Immature natural killer cell (primary cell): ENCODE measurements at regions not wholly inside any gene's neighbourhood (a gene's known extent, or its start where the extent isn't known, plus 50 kb on each side); places are given as distances from the start of the nearest gene placed in this dataset.

Experiments used
- DNase-seq, 3 donors: peaks; one replicate each; pipeline ENCODE4 v3.0.0; 2022; ENCODE audit warnings: mixed read lengths in 1 of 3
- H3K27ac Mint-ChIP-seq, 6 donors: one replicate each; pipeline ENCODE4 v1.8.0; 2020; ENCODE audit warnings: mixed read lengths in 6 of 6, mild to moderate bottlenecking in 5 of 6, inconsistent platforms in 4 of 6, moderate library complexity in 3 of 6
- H3K27me3 Mint-ChIP-seq, 3 donors: one replicate each; pipeline ENCODE4 v1.8.0; 2020 to 2021; ENCODE audit warnings: low read depth in 3 of 3, mild to moderate bottlenecking in 3 of 3, mixed read lengths in 3 of 3, moderate library complexity in 3 of 3, inconsistent platforms in 1 of 3
- H3K36me3 Mint-ChIP-seq, 3 donors: one replicate each; pipeline ENCODE4 v1.8.0; 2020; ENCODE audit warnings: mixed read lengths in 3 of 3, inconsistent platforms in 2 of 3, mild to moderate bottlenecking in 2 of 3
- H3K4me1 Mint-ChIP-seq, 2 donors: one replicate each; pipeline ENCODE4 v1.8.0; 2020; ENCODE audit warnings: inconsistent platforms in 2 of 2, mild to moderate bottlenecking in 2 of 2, mixed read lengths in 2 of 2, moderate library complexity in 1 of 2
- H3K4me3 Mint-ChIP-seq, 5 donors: one replicate each; pipeline ENCODE4 v1.8.0; 2020; ENCODE audit warnings: mild to moderate bottlenecking in 5 of 5, mixed read lengths in 5 of 5, inconsistent platforms in 3 of 5, moderate library complexity in 3 of 5
- H3K9me3 Mint-ChIP-seq, 6 donors: one replicate each; pipeline ENCODE4 v1.8.0; 2020; ENCODE audit warnings: mild to moderate bottlenecking in 6 of 6, mixed read lengths in 6 of 6, inconsistent platforms in 4 of 6, moderate library complexity in 3 of 6

DNA sequence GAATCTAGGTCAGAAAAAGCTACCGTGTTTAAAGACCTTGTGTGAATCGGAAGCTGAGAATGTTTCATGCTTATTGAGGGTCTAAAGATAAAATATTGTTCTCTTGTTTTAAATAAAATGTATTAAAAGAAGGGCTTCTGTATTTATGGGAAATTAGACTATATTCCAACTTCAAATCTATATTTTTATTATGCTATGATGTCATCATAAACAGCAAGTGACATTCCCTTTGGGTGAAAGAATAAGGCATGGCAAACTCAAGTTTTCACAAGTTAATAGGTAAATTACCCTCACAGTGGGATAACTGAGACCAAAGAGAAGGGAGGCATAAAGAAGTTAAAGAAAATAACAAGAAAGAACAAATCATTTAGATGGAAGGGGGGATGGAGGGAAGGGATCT lies 333.8 kb upstream of the NR5A2 start:
- no peak for DNase-seq
- no peaks in the 10 kb centered on the region for H3K36me3 Mint-ChIP-seq
- H3K27me3 Mint-ChIP-seq: peaks cover 0 to 5% (median 2%) of the 10 kb centered on the region in 3 donors
- peaks cover 0 to 3% of the 10 kb centered on the region in 2 donors for H3K4me1 Mint-ChIP-seq
- H3K4me3 Mint-ChIP-seq: no peak overlapping the region
- no peaks in the 10 kb centered on the region for H3K9me3 Mint-ChIP-seq
- H3K27ac Mint-ChIP-seq: no peak overlapping the region

DNA sequence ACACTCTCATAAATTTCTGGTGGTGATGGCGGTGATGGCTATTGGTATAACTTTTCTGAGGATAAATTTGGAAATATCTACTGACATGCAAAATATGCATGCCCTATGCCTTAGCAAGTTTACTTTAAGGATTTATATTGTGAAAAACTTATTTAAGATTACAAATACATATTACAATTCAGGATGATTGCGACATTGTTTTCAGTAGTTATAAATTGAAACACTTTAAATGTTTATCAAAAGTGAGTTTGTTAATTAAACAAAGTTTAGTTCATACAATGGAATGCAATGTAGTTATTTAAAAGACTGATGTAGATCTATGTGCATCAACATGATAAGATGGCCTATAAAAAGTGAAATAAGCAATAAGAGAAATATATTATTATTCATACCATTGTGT lies 331.3 kb upstream of the NR5A2 start:
- Mint-ChIP-seq H3K9me3 (no peaks in the 10 kb centered on the region), H3K27ac (no peak overlapping the region), H3K4me3 (no peak overlapping the region)

DNA sequence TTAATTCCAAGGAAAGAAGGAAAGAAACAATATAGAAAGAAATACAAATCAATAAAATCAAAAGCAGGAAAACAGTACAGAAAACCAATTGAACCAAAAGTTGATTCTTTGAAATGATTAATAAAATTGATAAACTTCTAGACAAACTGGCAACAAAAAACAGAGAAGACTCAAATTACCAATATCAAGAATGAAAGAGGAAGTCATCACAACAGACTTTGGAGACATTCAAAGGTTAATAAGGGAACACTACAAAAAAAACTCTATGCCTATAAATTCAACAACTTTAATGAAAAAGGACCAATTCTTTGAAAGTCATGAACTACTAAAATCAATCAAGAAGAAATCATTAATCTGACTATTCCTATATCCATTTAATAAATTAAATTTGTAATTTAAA lies 329.3 kb upstream of the NR5A2 start:
- Mint-ChIP-seq H3K4me3 (no peak overlapping the region), H3K27ac (no peak overlapping the region), H3K36me3 (no peaks in the 10 kb centered on the region), H3K4me1 (no peaks in the 10 kb centered on the region), H3K9me3 (no peaks in the 10 kb centered on the region), H3K27me3 (peaks cover 0 to 12% (median 2%) of the 10 kb centered on the region in 3 donors)
- no peak for DNase-seq

More for the DNA sequence above, 331.3 kb upstream of the NR5A2 start:
- H3K27me3 Mint-ChIP-seq: peaks cover 0 to 12% (median 2%) of the 10 kb centered on the region in 3 donors
- H3K4me1 Mint-ChIP-seq: peaks cover 0 to 3% of the 10 kb centered on the region in 2 donors
- no peaks in the 10 kb centered on the region for H3K36me3 Mint-ChIP-seq
- no peak for DNase-seq

DNA sequence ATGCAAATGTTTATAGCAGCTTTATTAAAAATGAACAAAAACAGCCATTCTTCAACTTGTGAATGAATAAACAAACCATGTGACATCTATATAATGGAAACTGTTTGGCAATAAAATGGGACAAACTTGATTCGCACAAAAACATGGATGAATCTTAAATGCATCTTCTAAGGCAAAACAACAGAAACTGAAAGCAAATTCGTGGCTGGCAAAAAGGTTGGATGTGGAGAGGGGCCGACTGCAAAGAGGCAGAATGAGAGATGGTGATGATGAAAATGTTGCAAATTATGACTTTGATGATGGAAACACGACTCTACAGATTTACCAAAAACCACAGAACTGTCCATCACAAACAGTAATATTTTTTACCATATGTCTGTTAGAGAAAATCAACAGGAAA lies 327.0 kb upstream of the NR5A2 start:
- H3K27me3 Mint-ChIP-seq: peaks cover 0 to 16% (median 3%) of the 10 kb centered on the region in 3 donors
- DNase-seq: no peak
- no peak overlapping the region for H3K27ac Mint-ChIP-seq
- no peaks in the 10 kb centered on the region for H3K9me3 Mint-ChIP-seq
- H3K4me1 Mint-ChIP-seq: no peaks in the 10 kb centered on the region
- H3K36me3 Mint-ChIP-seq: no peaks in the 10 kb centered on the region
- H3K4me3 Mint-ChIP-seq: no peak overlapping the region

DNA sequence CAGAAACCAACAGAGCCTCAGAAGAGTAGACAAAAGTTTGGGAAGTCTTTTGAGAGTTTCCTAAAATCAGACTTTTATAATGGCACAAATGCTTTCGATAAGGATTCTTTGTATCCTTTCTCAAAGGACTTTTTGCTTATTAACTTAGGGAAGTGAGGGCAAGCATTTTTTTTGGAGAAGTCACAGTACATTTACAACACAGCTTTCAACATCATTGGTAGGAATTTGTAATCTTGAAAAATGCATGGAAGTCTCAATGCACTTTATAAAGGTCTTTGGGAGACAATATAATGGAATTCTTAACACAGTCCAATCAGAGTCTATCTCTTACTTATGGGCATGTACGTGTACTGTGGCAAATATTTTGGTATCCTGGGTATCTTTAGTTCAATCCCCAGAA lies 325.8 kb upstream of the NR5A2 start:
- no peaks in the 10 kb centered on the region for H3K36me3 Mint-ChIP-seq
- DNase-seq: no peak
- H3K27me3 Mint-ChIP-seq: peaks cover 0 to 23% (median 3%) of the 10 kb centered on the region in 3 donors
- H3K4me1 Mint-ChIP-seq: no peaks in the 10 kb centered on the region
- no peaks in the 10 kb centered on the region for H3K9me3 Mint-ChIP-seq
- H3K4me3 Mint-ChIP-seq: no peak overlapping the region
- H3K27ac Mint-ChIP-seq: no peak overlapping the region

DNA sequence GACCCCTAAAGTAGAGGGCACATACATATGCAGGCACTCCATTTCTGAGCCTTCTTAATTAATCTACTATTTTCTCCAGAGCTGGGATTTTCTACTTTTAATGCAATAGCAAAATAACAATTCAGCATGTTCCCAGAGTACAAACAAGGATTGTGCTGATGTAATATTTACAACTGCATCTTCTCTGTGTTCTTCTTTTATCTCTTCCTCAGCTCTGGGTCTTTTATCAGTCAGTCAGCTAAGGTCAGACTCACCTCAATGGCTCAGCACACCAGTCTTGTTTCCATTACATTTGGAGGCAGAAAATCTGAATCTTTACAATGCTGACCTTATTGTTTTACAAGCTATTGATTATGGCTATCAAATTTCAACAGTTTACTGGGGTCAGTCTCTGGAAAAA lies 323.3 kb upstream of the NR5A2 start:
- H3K36me3 Mint-ChIP-seq: no peaks in the 10 kb centered on the region
- H3K9me3 Mint-ChIP-seq: no peaks in the 10 kb centered on the region
- no peak overlapping the region for H3K4me3 Mint-ChIP-seq
- H3K27ac Mint-ChIP-seq: no peak overlapping the region
- DNase-seq: no peak
- H3K4me1 Mint-ChIP-seq: no peaks in the 10 kb centered on the region
- H3K27me3 Mint-ChIP-seq: peaks cover 0 to 14% (median 2%) of the 10 kb centered on the region in 3 donors

DNA sequence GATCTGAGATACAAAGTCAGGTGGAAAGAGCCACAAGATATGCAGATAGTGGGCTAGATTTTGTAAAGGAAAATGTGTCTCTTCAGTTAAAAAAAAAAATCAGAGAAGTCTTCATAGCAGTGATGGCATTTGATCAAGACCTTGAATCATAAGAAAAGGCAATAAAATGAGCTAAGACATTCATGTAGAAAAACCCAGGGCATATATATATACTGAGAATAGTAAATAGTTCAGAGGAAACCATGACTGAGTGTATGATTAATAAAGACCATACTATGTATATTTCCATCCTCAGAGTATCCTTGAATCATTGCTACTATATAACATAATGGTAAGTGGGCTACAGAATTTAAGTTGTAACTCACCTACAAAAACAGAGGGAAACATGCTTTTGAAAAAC lies 321.7 kb upstream of the NR5A2 start:
- no peak overlapping the region for H3K27ac Mint-ChIP-seq
- peaks cover 6 to 14% (median 9%) of the 10 kb centered on the region in 6 donors for H3K9me3 Mint-ChIP-seq
- no peaks in the 10 kb centered on the region for H3K36me3 Mint-ChIP-seq
- no peak overlapping the region for H3K4me3 Mint-ChIP-seq
- no peaks in the 10 kb centered on the region for H3K4me1 Mint-ChIP-seq
- no peak for DNase-seq
- peaks cover 2 to 13% (median 2%) of the 10 kb centered on the region in 3 donors for H3K27me3 Mint-ChIP-seq

DNA sequence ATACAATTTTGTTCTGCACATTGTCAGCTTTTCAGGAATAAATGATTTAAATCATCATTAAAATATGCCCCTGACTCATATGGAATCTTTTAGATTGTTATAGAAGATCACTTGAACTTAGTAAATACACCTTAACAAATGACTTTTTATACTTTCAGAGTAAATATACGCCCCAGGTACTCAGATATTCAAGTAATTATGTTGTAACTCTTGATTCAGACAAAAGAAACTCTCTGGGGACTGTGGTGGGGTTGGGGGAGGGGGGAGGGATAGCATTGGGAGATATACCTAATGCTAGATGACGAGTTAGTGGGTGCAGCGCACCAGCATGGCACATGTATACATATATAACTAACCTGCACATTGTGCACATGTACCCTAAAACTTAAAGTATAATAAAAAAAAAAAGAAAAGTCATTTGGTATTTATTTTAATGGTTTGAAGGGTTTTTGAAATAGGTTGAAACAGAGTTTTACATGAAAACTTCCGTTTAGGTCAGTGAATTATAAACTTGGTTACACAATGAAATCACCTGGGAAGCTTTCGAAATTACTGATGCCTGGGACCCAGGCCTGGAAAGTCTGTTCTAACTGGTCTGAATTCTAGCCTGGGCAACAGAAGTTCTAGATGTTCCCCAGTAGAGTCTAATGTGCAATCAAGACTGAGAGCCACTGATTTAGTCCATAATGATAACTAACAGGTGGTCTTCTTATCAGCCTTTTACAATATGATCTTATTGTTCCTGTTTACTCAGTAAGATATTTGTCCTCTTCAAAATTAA lies 320.5 kb upstream of the NR5A2 start:
- Mint-ChIP-seq H3K27ac (no peak overlapping the region), H3K36me3 (peaks cover 0 to 5% (median 0%) of the 10 kb centered on the region in 3 donors), H3K4me3 (no peak overlapping the region), H3K9me3 (peaks cover 13 to 26% (median 20%) of the 10 kb centered on the region in 6 donors), H3K27me3 (peaks cover 2 to 16% (median 2%) of the 10 kb centered on the region in 3 donors), H3K4me1 (no peaks in the 10 kb centered on the region)
- DNase-seq: no peak

DNA sequence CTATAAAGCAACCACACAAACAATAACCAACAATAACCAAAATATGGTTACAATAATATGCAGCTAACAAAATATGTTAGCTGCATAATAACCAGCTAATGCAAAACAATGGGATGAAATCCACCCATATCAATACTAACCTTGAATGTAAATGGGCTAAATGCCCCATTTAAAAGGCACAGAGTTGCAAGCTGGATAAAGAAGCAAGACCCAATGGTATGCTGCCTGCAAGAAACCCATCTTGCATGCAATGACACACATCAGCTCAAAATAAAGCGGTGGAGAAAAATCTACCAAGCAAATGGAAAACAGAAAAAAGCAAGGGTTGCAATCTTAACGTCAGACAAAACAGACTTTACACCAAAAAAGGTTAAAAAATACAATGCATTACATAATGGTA lies 316.5 kb upstream of the NR5A2 start:
- DNase-seq: no peak
- Mint-ChIP-seq H3K4me3 (no peak overlapping the region), H3K27ac (no peak overlapping the region), H3K36me3 (peaks cover 0 to 5% (median 0%) of the 10 kb centered on the region in 3 donors), H3K27me3 (peaks cover 0 to 11% (median 2%) of the 10 kb centered on the region in 3 donors), H3K4me1 (no peaks in the 10 kb centered on the region), H3K9me3 (peaks cover 13 to 28% (median 21%) of the 10 kb centered on the region in 6 donors)

DNA sequence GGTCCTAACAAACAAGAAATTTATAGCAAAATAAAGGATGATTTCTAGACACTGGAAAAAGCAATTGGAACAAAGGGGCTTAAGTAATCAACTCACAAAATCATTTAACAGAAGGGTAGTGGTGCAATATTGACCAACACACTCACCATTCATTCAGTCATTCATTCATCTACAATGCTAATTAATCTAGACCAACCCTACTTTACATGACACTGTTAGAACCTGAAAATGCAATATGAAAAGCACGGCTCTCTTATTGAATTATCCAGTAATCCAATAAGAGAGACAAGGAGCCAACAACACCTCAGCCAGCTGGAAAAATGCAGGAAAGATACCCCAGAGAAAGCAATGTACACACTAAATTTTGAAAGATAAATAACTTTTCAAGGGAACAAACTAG lies 310.8 kb upstream of the NR5A2 start:
- H3K9me3 Mint-ChIP-seq: peaks cover 2 to 6% (median 3%) of the 10 kb centered on the region in 6 donors
- no peak overlapping the region for H3K4me3 Mint-ChIP-seq
- no peaks in the 10 kb centered on the region for H3K4me1 Mint-ChIP-seq
- no peak for DNase-seq
- no peak overlapping the region for H3K27ac Mint-ChIP-seq
- H3K36me3 Mint-ChIP-seq: peaks cover 0 to 2% (median 0%) of the 10 kb centered on the region in 3 donors
- H3K27me3 Mint-ChIP-seq: peaks cover 0 to 3% (median 3%) of the 10 kb centered on the region in 3 donors

DNA sequence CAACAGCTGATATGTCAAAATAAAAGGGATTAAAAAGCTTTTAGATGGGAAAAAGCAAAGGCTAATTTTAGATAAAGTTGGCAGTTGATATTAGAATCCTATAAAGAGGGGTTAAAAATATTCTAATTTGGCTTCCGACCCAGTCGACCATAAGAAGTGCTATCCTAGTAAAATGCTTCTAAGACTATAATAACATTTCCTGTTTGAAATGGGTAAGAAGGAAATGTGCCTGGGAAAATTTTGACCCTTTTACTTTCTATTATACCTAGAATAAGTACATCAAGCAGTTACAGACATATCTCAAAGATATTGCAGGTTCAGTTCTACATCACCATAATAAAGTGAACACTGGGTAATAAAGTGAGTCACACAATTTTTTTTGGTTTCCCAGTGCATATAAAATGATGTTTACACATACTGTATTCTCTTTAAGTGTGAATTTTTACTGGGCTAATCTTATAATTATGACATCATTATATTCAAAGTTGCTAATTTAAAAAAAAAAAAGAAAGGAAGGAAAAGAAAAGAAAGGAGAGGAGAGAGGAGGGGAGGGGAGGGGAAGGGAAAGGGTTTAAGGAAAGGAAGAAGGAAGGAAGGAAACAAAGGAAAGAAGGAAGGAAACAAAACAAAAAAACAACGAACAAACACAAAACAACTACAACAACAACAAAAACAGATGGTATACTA lies 308.2 kb upstream of the NR5A2 start:
- H3K27me3 Mint-ChIP-seq: peaks cover 0 to 3% (median 3%) of the 10 kb centered on the region in 3 donors
- H3K36me3 Mint-ChIP-seq: no peaks in the 10 kb centered on the region
- DNase-seq: no peak
- no peak overlapping the region for H3K4me3 Mint-ChIP-seq
- no peak overlapping the region for H3K27ac Mint-ChIP-seq
- peaks cover 0 to 2% (median 0%) of the 10 kb centered on the region in 6 donors for H3K9me3 Mint-ChIP-seq
- H3K4me1 Mint-ChIP-seq: no peaks in the 10 kb centered on the region

DNA sequence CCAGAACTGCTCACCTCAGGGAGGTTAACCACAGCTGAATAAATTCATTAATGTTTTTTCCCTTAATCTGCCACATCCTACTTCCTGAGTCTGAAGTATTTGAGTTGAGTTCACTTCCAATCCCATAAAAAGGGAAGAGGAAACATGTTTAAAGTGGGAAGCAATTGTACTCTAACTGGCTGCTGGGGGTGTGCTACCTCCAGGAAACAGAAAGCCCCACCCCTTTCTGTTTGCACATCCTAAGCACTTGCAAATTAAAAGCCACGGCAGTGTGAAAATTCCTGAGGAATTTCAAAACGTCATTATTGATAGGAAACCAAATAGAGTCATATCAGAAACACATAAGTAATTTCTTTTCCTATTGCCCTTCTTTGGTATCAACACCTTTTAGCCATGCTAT lies 307.0 kb upstream of the NR5A2 start:
- Mint-ChIP-seq H3K4me1 (no peaks in the 10 kb centered on the region), H3K4me3 (no peak overlapping the region), H3K27ac (no peak overlapping the region), H3K27me3 (peaks cover 0 to 3% (median 3%) of the 10 kb centered on the region in 3 donors), H3K36me3 (no peaks in the 10 kb centered on the region), H3K9me3 (peaks cover 0 to 2% (median 0%) of the 10 kb centered on the region in 6 donors)
- no peak for DNase-seq

DNA sequence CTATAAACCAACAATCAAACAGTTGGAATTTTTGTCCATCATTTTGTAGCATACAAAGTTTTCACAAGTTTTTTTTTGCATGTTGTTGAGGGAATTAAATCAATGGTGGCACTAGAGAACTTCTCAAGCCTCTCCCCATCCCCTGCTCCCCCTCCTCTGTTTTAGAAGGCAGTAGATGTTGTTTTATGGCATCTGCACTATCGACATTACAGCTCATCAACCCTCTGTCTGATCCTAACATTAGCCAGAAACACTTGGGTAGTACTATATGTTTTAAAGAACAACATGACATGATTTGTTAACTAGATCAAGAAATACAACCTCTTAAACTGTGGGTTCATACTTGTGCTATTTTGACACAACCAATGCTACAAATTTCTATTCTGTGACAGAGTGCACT lies 306.5 kb upstream of the NR5A2 start:
- Mint-ChIP-seq H3K27me3 (peaks cover 0 to 3% (median 3%) of the 10 kb centered on the region in 3 donors), H3K27ac (no peak overlapping the region), H3K9me3 (peaks cover 0 to 2% (median 0%) of the 10 kb centered on the region in 6 donors), H3K4me3 (no peak overlapping the region), H3K4me1 (no peaks in the 10 kb centered on the region), H3K36me3 (no peaks in the 10 kb centered on the region)
- no peak for DNase-seq

DNA sequence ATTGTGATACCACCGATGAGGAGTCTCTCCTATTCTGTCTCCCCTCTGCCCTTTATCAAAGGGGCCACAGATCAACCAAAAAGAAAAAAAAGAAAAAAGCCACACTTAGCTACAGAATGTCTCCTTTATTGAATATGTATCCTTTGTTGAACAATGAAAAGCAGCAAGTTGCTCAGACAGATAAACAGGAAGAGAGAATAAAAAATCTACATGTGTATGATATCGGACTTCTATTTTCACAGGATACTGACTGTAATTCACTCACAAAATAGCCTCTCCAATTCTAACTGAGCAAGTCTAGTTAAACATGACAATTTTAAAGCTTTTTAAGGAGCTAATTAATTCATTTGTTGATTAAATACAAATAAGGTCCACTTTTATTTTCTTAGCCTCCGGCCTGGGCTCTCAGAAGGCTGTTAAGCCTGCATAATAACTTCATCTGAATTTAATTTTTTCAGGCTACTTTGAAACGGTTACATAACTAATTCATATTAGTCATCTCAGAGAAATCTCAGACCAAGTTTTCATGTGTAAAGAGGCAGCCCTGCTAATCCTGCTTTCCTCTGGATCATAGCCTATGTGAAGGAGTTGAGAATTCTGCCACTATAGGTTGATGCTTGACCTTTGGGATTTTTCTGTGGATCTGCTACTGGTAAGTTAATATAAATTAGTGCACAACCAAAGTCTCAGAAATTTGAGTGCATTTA lies 304.1 kb upstream of the NR5A2 start:
- H3K4me3 Mint-ChIP-seq: no peak overlapping the region
- no peaks in the 10 kb centered on the region for H3K4me1 Mint-ChIP-seq
- no peaks in the 10 kb centered on the region for H3K36me3 Mint-ChIP-seq
- H3K27ac Mint-ChIP-seq: no peak overlapping the region
- H3K27me3 Mint-ChIP-seq: peaks cover 0 to 8% (median 0%) of the 10 kb centered on the region in 3 donors
- no peak for DNase-seq
- H3K9me3 Mint-ChIP-seq: peaks cover 0 to 2% (median 0%) of the 10 kb centered on the region in 6 donors
